SK-N-MC (cell line): ENCODE measurements at regions not wholly inside any gene's neighbourhood (a gene's known extent, or its start where the extent isn't known, plus 50 kb on each side); places are given as distances from the start of the nearest gene placed in this dataset.

Source experiments
- EZH2 ChIP-seq: fragments of 200-600 bp; sonication (generic); IDR thresholded peaks from one replicate; pipeline ENCODE4 v1.6.1; 2017; ENCODE audit warnings: antibody characterized with exemption
- FOXP2 ChIP-seq: optimal IDR thresholded peaks from 2 replicates; pipeline ENCODE3; 2011; ENCODE audit warnings: mild to moderate bottlenecking, moderate library complexity; ENCODE audit not compliant: insufficient read depth; ENCODE audit errors: extremely low read length, control extremely low read depth
- POLR2AphosphoS5 ChIP-seq: IDR thresholded peaks from 2 replicates; pipeline ENCODE4 v1.6.1; 2012; ENCODE audit warnings: mild to moderate bottlenecking, low read depth, low read length, borderline replicate concordance

DNA sequence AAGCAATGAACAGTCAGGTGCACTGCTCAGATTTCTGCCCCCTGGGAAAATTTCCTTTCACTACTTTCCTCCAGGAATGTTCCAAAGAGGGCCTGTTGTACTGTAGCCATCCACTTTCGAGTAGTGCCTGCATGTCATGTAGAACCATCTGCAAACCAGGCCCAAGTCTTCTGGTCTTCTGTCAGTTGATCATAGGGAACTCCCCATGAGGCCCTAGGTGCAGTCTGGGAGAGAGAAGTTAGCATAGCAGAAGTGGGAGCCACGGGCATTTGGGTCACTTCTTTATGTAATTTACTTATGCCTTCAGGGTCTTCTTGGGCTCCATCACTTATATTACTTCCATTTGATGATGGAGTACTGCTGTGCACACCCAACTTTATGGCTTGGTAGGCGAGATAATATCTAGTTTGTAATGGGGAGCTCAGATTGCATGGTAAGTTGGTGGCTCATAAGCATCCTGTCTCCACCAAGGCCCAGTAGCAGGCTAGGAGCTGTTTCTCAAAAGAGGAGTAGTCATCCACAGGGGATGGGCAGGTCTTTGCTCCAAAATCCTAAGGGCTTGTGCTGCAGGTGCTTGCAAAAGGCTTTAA is 151.4 kb downstream of the NFKBIZ start:
- TF ChIP-seq EZH2 (no peak), POLR2AphosphoS5 (no peak), FOXP2 (no peak)
